Head of caudate nucleus (tissue), 42 donors: ENCODE measurements at regions not wholly inside any gene's neighbourhood (a gene's known extent, or its start where the extent isn't known, plus 50 kb on each side); places are given as distances from the start of the nearest gene placed in this dataset.
A peak's percentile ranks its signal among the peaks of the same experiment; 100 is the strongest.

Source experiments
- DNase-seq, 42 donors: peaks; one replicate each; pipeline versions ENCODE4 v3.0.0 to v3.0.0-alpha.2; 2020 to 2021; ENCODE audit warnings: mixed read lengths in 7 of 42
- intact Hi-C: fragments of 100-400 bp; cut with DNase I; formaldehyde crosslinking; loops from one replicate; pipeline ENCODE4 v1.15.0; 2022

DNA sequence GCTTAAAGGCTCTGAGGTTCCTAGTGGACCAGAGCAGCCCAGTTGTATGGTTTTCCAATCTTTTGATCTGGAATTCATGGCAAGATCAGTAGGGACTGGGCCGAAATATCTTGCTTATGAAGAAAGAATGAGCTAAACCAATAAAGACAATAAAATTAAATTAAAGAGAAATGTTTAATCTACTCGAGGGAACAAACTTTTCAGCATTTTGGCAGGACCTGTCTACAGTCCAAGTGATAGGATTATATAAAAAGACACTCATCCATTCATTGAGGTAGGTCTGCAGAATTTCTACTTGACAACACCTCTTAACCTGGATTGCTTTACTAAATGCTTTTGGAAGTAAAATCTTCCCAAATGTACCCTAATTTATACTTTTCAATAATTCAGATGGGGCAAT lies 113.6 kb downstream of the AXIN2 start:
- intact Hi-C loops: no loop called here
- no peak for DNase-seq

DNA sequence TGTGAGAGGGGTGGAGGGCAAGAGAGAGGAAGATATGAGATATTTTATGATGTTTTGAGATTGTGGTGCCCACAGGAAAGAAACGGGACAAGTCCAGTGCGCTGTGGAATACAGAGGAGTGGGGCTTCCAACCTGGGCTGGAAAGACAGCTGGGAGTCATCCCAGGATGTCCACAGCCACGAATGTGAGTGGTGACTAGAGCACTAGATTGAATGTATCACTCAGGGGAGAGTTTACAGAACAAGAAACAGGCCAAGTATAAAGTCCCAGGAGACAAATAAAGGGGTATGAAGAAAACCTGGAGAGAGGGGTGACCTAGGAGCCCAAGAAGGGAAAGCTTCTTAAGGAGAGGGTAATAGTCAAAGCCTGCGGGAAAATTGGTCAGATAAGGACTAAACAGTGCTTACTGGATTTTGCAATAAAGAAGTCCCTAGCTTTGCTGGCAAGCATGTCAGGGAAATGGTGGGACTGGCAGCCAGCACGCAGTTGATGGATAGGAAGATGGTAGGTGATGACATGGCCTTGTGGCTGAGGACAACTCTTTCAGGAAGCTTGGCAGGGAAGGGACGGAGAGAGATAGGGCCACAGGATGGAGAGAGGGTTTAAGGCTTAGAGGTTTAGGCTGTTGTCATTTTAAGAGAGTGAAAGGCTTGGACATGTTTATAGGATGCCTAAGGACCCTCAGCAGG lies 114.5 kb downstream of the AXIN2 start:
- DNase-seq: no peak
- intact Hi-C loops: no loop called here

DNA sequence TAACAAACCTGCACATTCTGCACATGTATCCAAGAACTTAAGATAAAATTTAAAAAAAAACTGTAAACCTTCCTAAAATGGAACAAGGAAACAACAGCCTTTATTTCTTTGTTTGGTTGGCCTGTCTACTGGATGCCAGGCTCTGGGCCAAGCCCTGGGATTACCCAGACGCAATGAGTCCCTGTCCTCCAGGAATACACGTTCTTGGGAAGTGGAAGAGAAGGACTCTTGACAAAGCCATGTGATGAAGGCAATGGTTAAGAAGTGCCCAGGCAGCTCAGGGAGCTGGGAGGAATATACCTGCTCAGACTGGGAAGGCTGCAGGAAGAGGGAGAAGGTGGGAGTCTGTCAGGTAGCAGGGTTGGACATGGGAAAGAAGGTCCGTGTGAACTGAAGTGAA lies 115.4 kb downstream of the AXIN2 start:
- intact Hi-C loops: no loop called here
- no peak for DNase-seq

DNA sequence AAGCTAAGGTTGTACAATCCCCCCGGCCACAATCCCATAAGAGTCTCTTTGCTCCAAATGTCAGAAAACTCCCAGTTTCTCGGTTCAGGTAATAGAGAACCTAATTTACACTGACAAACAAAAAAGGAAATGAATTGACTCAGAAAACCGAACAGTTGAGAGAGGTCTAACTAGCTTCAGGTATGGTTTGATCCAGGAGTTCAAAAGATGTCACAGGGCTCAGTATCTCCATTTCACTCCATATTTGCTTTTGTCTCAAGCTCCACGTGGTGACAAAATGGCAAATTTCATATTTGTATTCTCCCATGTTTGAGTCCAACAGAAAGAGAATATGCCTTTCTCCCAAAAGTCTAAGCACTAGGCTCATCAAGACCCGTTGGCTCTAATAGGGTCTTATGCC lies 117.4 kb downstream of the AXIN2 start:
- intact Hi-C loops: no loop called here
- DNase-seq: no peak

DNA sequence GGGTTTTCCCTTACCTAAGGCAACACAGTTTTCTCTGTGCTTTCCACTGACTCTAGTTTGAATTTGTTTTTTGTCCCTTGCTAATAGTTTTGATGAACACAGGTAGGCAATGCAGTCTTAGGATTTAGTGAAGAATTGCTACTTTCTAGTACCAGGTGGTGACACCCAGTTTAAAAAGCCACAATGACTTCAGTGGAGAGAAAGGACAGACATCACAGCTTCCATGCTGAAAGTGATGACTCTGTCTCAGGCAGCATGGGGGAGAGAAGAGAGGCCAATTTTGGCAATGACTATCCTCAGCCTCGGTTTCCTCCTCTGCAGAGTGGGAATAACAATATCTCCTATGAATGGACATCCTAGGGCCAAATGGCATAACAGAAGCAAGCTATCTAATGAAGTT lies 118.8 kb downstream of the AXIN2 start:
- DNase-seq: no peak
- intact Hi-C loops: no loop called here

DNA sequence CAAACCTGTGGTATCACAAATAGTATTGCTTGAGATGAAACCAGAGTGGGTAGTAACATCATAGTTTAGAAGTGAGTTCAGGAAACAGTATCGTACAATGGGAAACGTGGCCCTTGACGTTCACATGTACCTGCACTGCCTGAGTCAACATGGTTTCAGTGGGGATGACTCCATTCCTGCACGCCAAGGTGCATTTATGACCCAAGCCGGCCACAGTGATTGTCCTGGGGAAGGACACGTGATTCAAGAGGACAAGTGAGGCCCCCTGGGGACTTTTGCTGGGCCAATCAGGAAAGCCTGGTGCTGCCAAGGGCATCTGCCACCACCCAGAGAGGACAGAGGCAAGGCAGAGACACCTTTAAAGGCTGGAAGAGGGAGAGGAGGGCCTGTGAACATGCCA lies 119.2 kb downstream of the AXIN2 start:
- DNase-seq: no peak
- intact Hi-C loops: no loop called here

DNA sequence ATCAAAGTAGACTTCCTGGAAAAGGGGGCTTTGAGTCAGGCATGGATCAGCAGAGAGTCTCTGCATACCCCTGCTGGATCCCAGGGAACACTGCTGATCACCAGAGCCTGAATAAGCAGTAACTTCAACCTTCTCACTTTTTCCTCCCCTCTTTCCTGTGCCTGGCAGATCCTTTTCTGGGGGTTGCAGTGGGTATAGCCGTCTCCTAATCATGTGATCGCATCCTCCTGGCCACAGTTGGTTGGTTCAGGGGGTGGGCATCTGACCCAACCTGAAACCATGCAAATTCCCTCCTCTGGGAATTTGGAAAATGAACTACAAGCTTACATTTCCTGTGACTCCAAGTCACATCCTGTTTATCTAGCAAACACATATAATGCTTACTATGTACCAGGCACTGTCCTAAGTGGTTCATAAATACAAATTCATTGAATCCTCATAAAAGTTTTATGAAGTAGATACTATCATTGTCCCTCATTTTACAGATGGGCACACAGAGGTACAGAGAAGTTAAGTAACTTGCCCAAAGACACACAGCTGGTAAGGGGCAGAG lies 120.3 kb downstream of the AXIN2 start:
- DNase-seq: no peak
- intact Hi-C loops: no loop called here

DNA sequence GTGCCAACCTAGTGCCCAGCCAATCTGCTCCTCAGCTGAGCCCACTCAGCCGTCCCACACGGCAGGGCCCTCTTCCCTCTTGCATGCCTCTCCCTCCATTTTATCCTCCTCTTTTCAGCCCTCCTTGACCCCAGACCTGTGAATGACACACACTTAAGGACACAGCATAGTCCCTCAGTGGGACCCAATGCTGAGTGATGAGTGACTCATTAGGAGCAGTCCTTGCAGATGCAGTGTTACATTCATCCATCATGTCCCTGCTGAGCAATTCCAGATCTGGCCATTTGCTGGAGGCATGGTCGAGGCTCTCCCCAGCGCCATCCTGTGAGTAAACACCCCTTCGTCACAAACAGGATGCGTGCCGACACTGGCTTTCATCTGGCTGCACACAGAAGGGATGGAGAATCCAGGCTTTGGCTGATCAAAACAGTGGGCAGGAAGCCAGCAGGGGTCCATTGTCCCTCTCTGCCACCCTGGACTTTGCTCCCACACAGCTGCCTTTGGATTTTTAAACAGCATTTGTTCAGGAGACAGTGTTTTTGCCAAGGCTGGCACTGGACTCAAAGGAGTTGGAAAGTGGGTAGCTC lies 122.6 kb downstream of the AXIN2 start:
- intact Hi-C loops: no loop called here
- peak in 9 of 42 donors; percentile 4 to 44 (median 23) for DNase-seq

DNA sequence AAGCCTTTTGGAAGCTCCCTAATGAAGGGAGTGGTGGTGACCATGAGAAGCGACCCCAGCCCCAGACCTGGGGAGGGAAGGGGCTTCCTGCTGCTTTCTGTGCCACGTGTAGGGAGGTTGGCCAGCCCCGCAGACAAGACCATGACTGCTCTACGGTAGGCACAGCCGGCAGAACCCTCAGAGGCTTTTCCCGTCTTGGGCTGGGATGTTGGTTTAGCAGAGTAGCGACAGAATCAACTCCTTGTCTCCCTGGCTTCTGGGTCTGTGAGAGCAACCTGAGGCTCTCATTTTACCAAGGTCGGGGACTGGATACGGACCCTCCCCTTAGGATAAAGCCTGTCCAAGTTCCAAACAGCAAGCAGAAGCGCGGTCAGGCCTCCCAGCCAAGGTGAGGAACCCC lies 123.3 kb downstream of the AXIN2 start:
- DNase-seq: no peak
- intact Hi-C loops: no loop called here

DNA sequence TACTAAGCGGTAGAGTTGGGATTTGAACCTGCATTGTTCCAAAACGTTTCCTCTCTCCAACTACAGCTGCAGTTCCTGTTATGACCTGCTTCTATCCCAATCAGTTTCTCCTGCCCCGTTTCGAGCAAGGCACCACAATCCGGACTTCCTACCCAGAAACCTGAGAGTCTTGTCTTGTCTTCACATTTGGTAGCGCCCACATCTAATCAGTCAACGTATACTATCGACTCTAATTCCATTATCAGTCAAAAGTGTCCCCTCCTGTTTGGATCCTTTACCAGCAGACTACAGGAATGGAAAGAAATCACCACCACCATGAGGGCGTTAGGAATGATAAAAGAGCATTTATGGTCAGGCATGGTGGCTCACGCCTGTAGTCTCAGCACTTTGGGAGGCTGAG lies 124.6 kb downstream of the AXIN2 start:
- intact Hi-C loops: no loop called here
- no peak for DNase-seq

DNA sequence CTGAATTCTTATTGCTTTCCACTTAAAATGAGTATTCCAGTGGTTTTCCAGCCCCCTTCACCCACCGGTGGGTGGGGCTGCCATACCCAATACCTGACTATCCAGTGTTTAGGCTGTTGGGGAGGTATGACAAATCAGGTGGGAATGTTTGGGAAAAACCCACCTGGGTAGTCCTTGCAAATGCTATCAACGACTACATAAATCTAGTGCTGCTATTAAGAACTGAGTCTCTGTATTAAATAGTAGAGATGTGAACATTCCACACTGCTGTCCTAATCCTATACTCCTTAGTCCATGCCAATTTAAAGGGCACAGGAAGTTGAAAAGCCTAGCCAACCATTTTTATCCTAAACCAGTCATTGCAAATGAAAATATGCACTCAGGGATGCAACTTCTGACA lies 126.6 kb downstream of the AXIN2 start:
- intact Hi-C loops: no loop called here
- DNase-seq: no peak

DNA sequence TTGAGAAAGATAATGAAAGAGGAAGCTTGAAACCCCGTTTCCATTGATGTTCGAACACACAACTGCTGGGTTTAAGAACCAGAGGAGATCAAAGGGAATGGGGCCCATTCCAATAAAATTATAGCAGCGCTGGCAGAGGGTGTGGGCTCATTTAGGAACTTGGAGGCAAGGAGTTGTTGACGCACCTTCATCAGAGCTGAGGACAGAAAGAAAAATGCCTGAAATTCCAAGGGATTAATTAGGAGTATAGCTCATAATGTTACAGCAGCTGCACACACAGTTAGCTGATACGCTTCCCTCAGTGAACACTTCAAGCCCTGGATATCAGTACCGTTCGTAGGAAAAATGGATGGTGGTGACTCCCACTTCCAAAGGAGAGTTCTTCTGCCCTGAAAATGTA lies 127.2 kb downstream of the AXIN2 start:
- intact Hi-C loops: no loop called here
- DNase-seq: no peak

DNA sequence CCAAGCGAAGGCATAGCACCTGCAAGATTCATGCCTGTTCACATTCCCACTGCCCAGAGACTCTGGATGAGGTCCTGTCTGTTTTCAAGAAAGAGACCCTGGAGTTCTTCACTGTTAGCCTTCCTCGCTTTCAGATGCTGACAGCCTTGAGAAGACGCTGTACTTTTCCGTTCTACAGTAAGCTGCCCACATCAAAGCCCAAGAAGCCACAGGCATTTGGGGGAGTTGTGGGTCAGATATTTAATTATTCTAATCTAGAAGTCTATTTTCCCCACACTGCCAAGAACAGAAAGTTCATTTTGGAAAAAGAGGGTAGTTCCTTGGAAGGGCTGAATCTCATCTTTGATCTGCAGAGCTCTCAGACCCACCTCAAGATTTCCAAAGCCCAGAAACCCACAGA lies 127.9 kb downstream of the AXIN2 start:
- DNase-seq: no peak
- intact Hi-C loops: no loop called here

DNA sequence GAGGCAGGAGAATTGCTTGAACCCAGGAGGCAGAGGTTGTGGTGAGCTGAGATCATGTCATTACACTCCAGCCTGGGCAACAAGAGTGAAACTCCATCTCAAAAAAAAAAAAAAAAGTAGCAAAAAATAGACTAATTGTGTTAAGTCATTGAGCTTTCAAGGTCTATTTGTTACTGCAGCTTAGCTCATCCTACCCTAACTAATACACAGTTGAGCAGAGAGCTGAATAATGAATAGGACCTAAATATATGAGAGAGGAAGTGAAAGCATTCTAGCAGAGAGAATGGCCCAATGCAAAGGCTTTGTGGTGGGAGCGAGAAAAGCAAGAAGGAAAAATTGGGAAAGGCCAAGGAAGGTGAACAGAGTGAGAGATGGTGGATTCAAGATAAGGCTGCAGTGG lies 128.3 kb downstream of the AXIN2 start:
- intact Hi-C loops: no loop called here

DNA sequence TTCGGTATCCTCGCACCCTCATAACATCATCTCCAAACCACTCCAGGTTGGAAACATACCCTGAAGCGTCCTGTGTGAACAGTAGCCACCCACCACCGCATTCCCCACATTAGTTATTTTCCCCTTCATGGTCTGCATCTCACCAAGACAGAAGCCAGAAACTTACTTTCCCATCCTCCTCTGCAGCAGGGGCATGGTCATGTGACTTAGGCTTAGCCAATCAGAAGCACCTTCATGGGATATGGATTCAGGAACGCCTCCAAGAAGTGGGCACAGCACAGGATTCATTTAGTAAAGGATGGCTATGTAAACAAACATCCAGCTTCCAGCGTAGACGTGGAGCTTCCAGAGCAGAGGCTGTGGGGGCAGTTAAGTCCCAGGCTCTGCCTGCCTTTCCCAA lies 130.3 kb downstream of the AXIN2 start:
- intact Hi-C loops: no loop called here
- no peak for DNase-seq

More for the DNA sequence above, 128.3 kb downstream of the AXIN2 start:
- no peak for DNase-seq

DNA sequence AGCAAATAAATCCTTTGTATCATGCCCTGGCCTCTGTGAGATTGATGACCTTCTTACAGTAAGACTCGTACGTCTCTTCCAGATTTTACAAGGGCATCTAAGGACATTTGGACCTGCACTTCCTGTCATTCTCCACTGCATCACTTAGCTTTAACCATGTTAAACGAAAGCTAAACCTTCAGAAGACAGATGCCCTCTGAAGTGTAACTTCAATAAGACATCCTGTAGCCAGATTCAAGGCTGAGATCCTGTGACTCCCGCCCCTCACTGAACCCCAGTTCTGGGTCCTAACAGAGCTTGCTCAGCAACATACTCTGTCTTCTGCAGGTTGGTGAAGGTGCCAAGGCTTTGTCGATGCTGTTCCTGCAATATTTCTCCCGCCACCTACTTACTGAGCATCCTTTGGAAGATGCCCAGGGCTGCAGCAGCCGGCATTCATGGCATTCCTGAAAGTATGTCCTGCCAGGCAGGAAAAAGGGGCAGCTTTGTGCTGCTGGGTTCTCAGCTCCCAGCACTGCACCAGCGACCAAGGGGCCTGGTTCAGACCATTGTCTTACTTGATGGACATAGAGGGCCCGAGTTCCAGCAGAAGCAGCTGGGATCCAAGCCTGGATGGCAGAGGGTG lies 131.1 kb downstream of the AXIN2 start:
- intact Hi-C loops: no loop called here
- no peak for DNase-seq

DNA sequence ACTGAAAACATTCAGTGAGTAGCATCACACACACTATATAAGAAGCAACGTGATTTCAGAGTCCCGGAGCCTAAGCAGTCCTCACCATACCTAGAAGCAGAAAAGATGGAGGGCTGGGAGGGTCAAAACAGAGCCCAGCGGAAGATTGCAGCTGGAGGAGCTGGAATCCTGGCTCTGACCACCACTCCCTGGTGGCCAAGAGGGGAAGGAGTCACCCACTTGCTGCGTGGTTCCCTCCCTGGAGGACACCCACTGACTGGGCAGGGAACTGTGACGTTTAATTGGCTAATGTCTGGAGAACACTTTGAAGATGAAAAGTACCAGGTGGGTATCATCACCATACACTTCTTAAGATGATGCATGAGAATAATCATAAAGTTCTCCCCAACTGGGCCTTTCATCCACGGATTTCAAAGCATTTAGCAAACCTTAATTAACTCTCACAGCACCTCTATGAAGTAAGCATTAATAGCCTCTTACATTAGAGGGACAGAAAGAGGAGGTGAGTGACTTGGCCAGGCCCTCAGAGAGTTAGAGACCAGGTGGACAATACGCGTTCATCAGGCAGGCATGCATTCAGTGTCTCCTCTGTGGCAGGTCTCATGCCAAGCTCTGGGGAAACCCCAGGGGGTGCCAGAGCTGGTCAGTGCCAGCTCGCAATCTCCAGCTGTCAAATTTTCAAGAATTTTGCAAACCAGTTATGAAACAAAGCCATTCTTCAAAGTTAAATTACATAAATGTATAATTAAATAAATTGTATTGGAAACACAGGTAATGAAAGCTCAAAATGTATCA lies 137.9 kb downstream of the AXIN2 start:
- DNase-seq: no peak

DNA sequence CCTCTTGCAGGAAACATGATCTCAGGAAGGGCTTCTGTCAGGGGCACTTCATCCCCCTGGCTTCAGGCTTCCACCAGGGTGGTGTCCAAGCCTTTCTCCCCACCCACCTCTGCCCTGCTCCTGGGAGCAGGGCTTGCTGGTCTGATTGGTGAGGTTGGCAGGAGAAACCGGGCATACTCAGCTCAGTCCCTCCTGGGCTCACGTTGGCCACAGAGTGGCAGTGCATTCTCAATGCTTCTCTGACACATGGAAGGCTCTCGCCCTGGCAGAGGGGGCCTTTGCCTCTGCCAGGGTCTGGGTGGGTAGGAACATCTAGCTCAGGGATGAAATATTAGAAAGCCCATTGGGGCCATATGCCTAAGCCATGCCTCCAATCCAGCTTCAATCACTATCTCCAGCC lies 142.8 kb downstream of the AXIN2 start:
- intact Hi-C loops: no loop called here
- DNase-seq: peak in 14 of 42 donors; percentile 6 to 43 (median 20)

More for the DNA sequence above, 137.9 kb downstream of the AXIN2 start:
- intact Hi-C loops: no loop called here

DNA sequence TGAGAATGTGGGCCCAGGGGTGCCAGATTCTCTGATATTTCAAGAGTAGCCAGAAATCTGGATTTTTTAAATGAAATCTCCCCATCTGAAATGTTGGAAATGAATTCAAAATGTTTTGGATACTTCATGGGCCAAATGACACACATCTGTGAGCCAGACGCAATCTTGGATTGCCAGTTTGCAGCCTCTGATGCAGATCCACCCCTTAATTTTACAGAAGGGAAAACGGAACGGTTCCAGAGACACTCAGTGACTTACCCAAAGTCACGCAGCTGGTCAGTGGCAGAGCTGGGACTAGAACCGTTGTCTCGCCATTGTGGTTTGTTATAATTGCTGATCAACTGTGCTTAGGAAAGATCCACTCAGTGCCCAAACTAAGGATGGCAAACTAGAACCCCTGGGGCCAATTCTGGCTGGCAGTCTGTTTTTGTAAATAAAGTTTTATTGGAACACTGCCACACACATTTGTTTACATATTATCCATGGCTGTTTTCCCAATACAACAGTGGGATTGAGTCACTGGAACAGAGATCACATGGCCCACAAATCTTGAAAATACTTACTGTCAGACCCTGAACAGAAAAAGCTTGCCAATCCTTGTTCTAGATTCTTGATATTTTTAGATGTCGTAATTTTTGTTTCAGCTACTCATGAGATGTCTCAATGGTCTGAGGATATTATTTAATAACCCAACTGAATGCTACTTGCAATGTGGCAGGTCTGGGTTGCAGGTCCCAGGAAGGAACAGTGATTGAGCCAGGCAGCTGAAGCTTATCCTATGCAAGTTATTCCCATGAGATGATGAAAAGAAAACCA lies 143.8 kb downstream of the AXIN2 start:
- no peak for DNase-seq
- intact Hi-C loops: no loop called here
